Left ventricle myocardium inferior (tissue), 1 donor: ENCODE measurements at regions not wholly inside any gene's neighbourhood (a gene's known extent, or its start where the extent isn't known, plus 50 kb on each side); places are given as distances from the start of the nearest gene placed in this dataset.

ENCODE experiments used
- DNase-seq: peaks from one replicate; pipeline ENCODE4 v3.0.0-alpha.2; 2020
- H3K27ac ChIP-seq: fragments of 200-600 bp; replicated peaks from 2 replicates; pipeline ENCODE4 v1.8.0; 2021
- H3K27me3 ChIP-seq: fragments of 200-600 bp; 2 replicates; pipeline ENCODE4 v1.8.0; 2021; ENCODE audit warnings: low read depth
- H3K36me3 ChIP-seq: fragments of 200-600 bp; 2 replicates; pipeline ENCODE4 v1.8.0; 2021
- H3K4me1 ChIP-seq: fragments of 200-600 bp; 2 replicates; pipeline ENCODE4 v1.8.0; 2021
- H3K4me3 ChIP-seq: fragments of 200-600 bp; 2 replicates; pipeline ENCODE4 v1.8.0; 2021; ENCODE audit warnings: mild to moderate bottlenecking, moderate library complexity
- H3K9me3 ChIP-seq: fragments of 200-600 bp; replicated peaks from 2 replicates; pipeline ENCODE4 v1.8.0; 2021
- CTCF ChIP-seq: fragments of 200-600 bp; IDR thresholded peaks from 2 replicates; pipeline ENCODE4 v1.8.0; 2021; ENCODE audit warnings: antibody characterized with exemption, mild to moderate bottlenecking, borderline replicate concordance
- intact Hi-C: fragments of 100-400 bp; cut with micrococcal nuclease; formaldehyde crosslinking; loops from one replicate; pipeline ENCODE4 v1.11.0; 2022
- donor health status: DM: no; HTN: yes; CAD: no; lungs with severe emphysema.

- Histone ChIP-seq H3K36me3 (no peaks in the 10 kb centered on the region), H3K27me3 (peaks cover 4% of the 10 kb centered on the region), H3K27ac (no peak overlapping the region)
Observed at GRCh38 chr18:75592527-75592926, 165.0 kb upstream of the SMIM21 start.

GRCh38 chr18:75588412-75588811 is 160.9 kb upstream of the SMIM21 start:
- no peak for TF ChIP-seq CTCF
- H3K36me3 ChIP-seq = no peaks in the 10 kb centered on the region
- no peaks in the 10 kb centered on the region for H3K27me3 ChIP-seq
- H3K4me3 ChIP-seq = no peak overlapping the region
- DNase-seq = no peak
- H3K27ac ChIP-seq = no peak overlapping the region
- intact Hi-C loops = no loop called here
- peaks cover 26% of the 10 kb centered on the region for H3K9me3 ChIP-seq
- no peaks in the 10 kb centered on the region for H3K4me1 ChIP-seq

More at GRCh38 chr18:75592527-75592926, 165.0 kb upstream of the SMIM21 start:
- Histone ChIP-seq H3K9me3 (peaks cover 37% of the 10 kb centered on the region), H3K4me3 (no peak overlapping the region), H3K4me1 (no peaks in the 10 kb centered on the region)
- intact Hi-C loops = no loop called here
- TF ChIP-seq CTCF = no peak
- no peak for DNase-seq

GRCh38 chr18:75587131-75587530 is 159.6 kb upstream of the SMIM21 start:
- DNase-seq = no peak
- H3K4me1 ChIP-seq = no peaks in the 10 kb centered on the region
- intact Hi-C loops = no loop called here
- H3K27ac ChIP-seq = no peak overlapping the region
- no peaks in the 10 kb centered on the region for H3K36me3 ChIP-seq
- no peaks in the 10 kb centered on the region for H3K27me3 ChIP-seq
- H3K9me3 ChIP-seq = peaks cover 13% of the 10 kb centered on the region
- no peak overlapping the region for H3K4me3 ChIP-seq
- no peak for TF ChIP-seq CTCF

- no peak for DNase-seq
- H3K9me3 ChIP-seq = peaks cover 5% of the 10 kb centered on the region
- TF ChIP-seq CTCF = no peak
- no peaks in the 10 kb centered on the region for H3K36me3 ChIP-seq
- no peaks in the 10 kb centered on the region for H3K4me1 ChIP-seq
- H3K27me3 ChIP-seq = no peaks in the 10 kb centered on the region
- intact Hi-C loops = no loop called here
- no peak overlapping the region for H3K4me3 ChIP-seq
- no peak overlapping the region for H3K27ac ChIP-seq
Observed at GRCh38 chr18:75586130-75586889, 158.8 kb upstream of the SMIM21 start.

- no peak for DNase-seq
- intact Hi-C loops = no loop called here
- Histone ChIP-seq H3K36me3 (no peaks in the 10 kb centered on the region), H3K9me3 (no peaks in the 10 kb centered on the region), H3K27ac (no peak overlapping the region), H3K4me1 (no peaks in the 10 kb centered on the region), H3K27me3 (no peaks in the 10 kb centered on the region), H3K4me3 (no peak overlapping the region)
- TF ChIP-seq CTCF = no peak
Observed at GRCh38 chr18:75582940-75583339, 155.4 kb upstream of the SMIM21 start.
